WTC11 (cell line): ENCODE measurements at regions not wholly inside any gene's neighbourhood (a gene's known extent, or its start where the extent isn't known, plus 50 kb on each side); places are given as distances from the start of the nearest gene placed in this dataset.

Source experiments
- ATAC-seq: fragments of 200-7000 bp; cut with Tn5 transposase; 2 replicates; pipeline ENCODE4 v1.10.0; 2021; ENCODE audit warnings: mild to moderate bottlenecking, moderate library complexity
- CTCF ChIA-PET: fragments of 300-600 bp; sonication (Branson Sonifier 250); formaldehyde crosslinking; loops from one replicate; lab custom pipeline; 2021; ENCODE audit warnings: antibody characterized with exemption; lab: Charles Lee
- POLR2A ChIA-PET: fragments of 350-600 bp; sonication (Branson Sonifier 250); formaldehyde crosslinking; loops from one replicate; lab custom pipeline; 2021; ENCODE audit warnings: antibody characterized with exemption; lab: Charles Lee
- DNase-seq: peaks from one replicate; pipeline ENCODE4 v3.0.0; 2021; ENCODE audit warnings: low spot score
- H3K27ac Mint-ChIP-seq: 2 replicates; pipeline ENCODE4 v1.8.0; 2021; ENCODE audit warnings: mixed read lengths
- H3K27me3 Mint-ChIP-seq: 2 replicates; pipeline ENCODE4 v1.8.0; 2021; ENCODE audit warnings: low read depth, mild to moderate bottlenecking, moderate library complexity, mixed read lengths
- H3K36me3 Mint-ChIP-seq: 2 replicates; pipeline ENCODE4 v1.8.0; 2021; ENCODE audit warnings: mixed read lengths
- H3K4me1 Mint-ChIP-seq: 2 replicates; pipeline ENCODE4 v1.8.0; 2022; ENCODE audit warnings: mixed read lengths
- H3K4me3 Mint-ChIP-seq: 2 replicates; pipeline ENCODE4 v1.8.0; 2021; ENCODE audit warnings: mild to moderate bottlenecking, moderate library complexity, mixed read lengths
- H3K9me3 Mint-ChIP-seq: 2 replicates; pipeline ENCODE4 v1.8.0; 2021; ENCODE audit warnings: mixed read lengths
- ATF6 ChIP-seq: sonication (generic); formaldehyde crosslinking; IDR thresholded peaks from 2 replicates; pipeline ENCODE4 v1.8.1; 2023; ENCODE audit warnings: mild to moderate bottlenecking, missing genetic modification reagents
- E2F1 ChIP-seq: sonication (generic); formaldehyde crosslinking; IDR thresholded peaks from 2 replicates; pipeline ENCODE4 v1.8.0; 2022; ENCODE audit warnings: mild to moderate bottlenecking, missing genetic modification reagents
- E2F5 ChIP-seq: sonication (generic); formaldehyde crosslinking; IDR thresholded peaks from 2 replicates; pipeline ENCODE4 v1.8.1; 2022; ENCODE audit warnings: mild to moderate bottlenecking, moderate library complexity, missing genetic modification reagents
- ERG ChIP-seq: fragments of 250-450 bp; sonication (Bioruptor Pico); IDR thresholded peaks from 2 replicates; pipeline ENCODE4 v1.8.0; 2021; ENCODE audit warnings: mild to moderate bottlenecking
- ETV6 ChIP-seq: sonication (generic); formaldehyde crosslinking; IDR thresholded peaks from 2 replicates; pipeline ENCODE4 v1.8.1; 2022; ENCODE audit warnings: mild to moderate bottlenecking, missing genetic modification reagents
- HMGA2 ChIP-seq: fragments of 250-450 bp; sonication (Bioruptor Pico); IDR thresholded peaks from 2 replicates; pipeline ENCODE4 v1.4.0; 2021; ENCODE audit warnings: mild to moderate bottlenecking, moderate library complexity
- IRF2 ChIP-seq: sonication (generic); formaldehyde crosslinking; IDR thresholded peaks from 2 replicates; pipeline ENCODE4 v1.8.0; 2022; ENCODE audit warnings: low read depth, missing genetic modification reagents, borderline replicate concordance
- JUN ChIP-seq: sonication (generic); formaldehyde crosslinking; IDR thresholded peaks from 2 replicates; pipeline ENCODE4 v1.8.0; 2023; ENCODE audit warnings: mild to moderate bottlenecking, missing genetic modification reagents
- MXD4 ChIP-seq: fragments of 250-450 bp; sonication (Bioruptor Pico); IDR thresholded peaks from 2 replicates; pipeline ENCODE4 v1.8.0; 2021; ENCODE audit warnings: mild to moderate bottlenecking, moderate library complexity, borderline replicate concordance
- NR2C2 ChIP-seq: sonication (generic); formaldehyde crosslinking; IDR thresholded peaks from 2 replicates; pipeline ENCODE4 v1.8.0; 2022; ENCODE audit warnings: mild to moderate bottlenecking, missing genetic modification reagents
- OVOL2 ChIP-seq: fragments of 250-450 bp; sonication (Bioruptor Pico); IDR thresholded peaks from 2 replicates; pipeline ENCODE4 v1.9.0; 2021; ENCODE audit warnings: mild to moderate bottlenecking, borderline replicate concordance
- PRDM15 ChIP-seq: sonication (generic); formaldehyde crosslinking; IDR thresholded peaks from 2 replicates; pipeline ENCODE4 v1.8.0; 2022; ENCODE audit warnings: missing genetic modification reagents
- SP1 ChIP-seq: sonication (generic); formaldehyde crosslinking; conservative IDR thresholded peaks from 2 replicates; pipeline ENCODE4 v1.8.1; 2022; ENCODE audit warnings: missing genetic modification reagents
- TCF7 ChIP-seq: sonication (generic); formaldehyde crosslinking; IDR thresholded peaks from 2 replicates; pipeline ENCODE4 v1.8.0; 2022; ENCODE audit warnings: mild to moderate bottlenecking, low read depth, missing genetic modification reagents, moderate library complexity
- USF1 ChIP-seq: sonication (generic); formaldehyde crosslinking; IDR thresholded peaks from 2 replicates; pipeline ENCODE4 v1.8.0; 2022; ENCODE audit warnings: mild to moderate bottlenecking, missing genetic modification reagents
- USF2 ChIP-seq: sonication (generic); formaldehyde crosslinking; IDR thresholded peaks from 2 replicates; pipeline ENCODE4 v1.8.1; 2023; ENCODE audit warnings: mild to moderate bottlenecking, missing genetic modification reagents, moderate library complexity
- ZNF219 ChIP-seq: sonication (generic); formaldehyde crosslinking; IDR thresholded peaks from 2 replicates; pipeline ENCODE4 v1.8.0; 2023; ENCODE audit warnings: missing genetic modification reagents, mild to moderate bottlenecking, borderline replicate concordance
- ZNF232 ChIP-seq: sonication (generic); formaldehyde crosslinking; IDR thresholded peaks from 2 replicates; pipeline ENCODE4 v1.8.0; 2022; ENCODE audit warnings: mild to moderate bottlenecking, missing genetic modification reagents
- ZNF317 ChIP-seq: sonication (generic); formaldehyde crosslinking; IDR thresholded peaks from 2 replicates; pipeline ENCODE4 v1.8.1; 2023; ENCODE audit warnings: low read depth, mild to moderate bottlenecking, moderate library complexity, missing genetic modification reagents, borderline replicate concordance
- ZSCAN18 ChIP-seq: fragments of 250-450 bp; sonication (Bioruptor Pico); IDR thresholded peaks from 2 replicates; pipeline ENCODE4 v2.1.2; 2022; ENCODE audit warnings: mild to moderate bottlenecking, moderate library complexity

- no peak for TF ChIP-seq ATF6 (CRISPR knock-in tag)
- TF ChIP-seq ZNF317 (CRISPR knock-in tag): no peak
- no peak for TF ChIP-seq E2F5 (CRISPR knock-in tag)
- TF ChIP-seq PRDM15 (CRISPR knock-in tag): no peak
- no peak for TF ChIP-seq USF2 (CRISPR knock-in tag)
- no peak for TF ChIP-seq JUN (CRISPR knock-in tag)
- TF ChIP-seq ETV6 (CRISPR knock-in tag): no peak
- TF ChIP-seq MXD4 (CRISPR knock-in tag): no peak
- no peak for TF ChIP-seq OVOL2 (CRISPR knock-in tag)
- no peak for TF ChIP-seq USF1 (CRISPR knock-in tag)
- TF ChIP-seq SP1 (CRISPR knock-in tag): no peak
These were observed 631.4 kb upstream of the CDH2 start (continued) for GRCh38 chr18:28808373-28808772.

GRCh38 chr18:28805491-28805890, 628.6 kb upstream of the CDH2 start:
- no peaks in the 10 kb centered on the region for H3K27me3 Mint-ChIP-seq
- TF ChIP-seq ZNF219 (CRISPR knock-in tag): no peak
- TF ChIP-seq ZNF232 (CRISPR knock-in tag): no peak
- no peak for TF ChIP-seq HMGA2 (CRISPR knock-in tag)
- TF ChIP-seq SP1 (CRISPR knock-in tag): no peak
- no peak overlapping the region for H3K4me3 Mint-ChIP-seq
- CTCF ChIA-PET: interaction anchor here (1.6 kb wide), 1 partner anchor 157 kb away, joined by 4 read pairs; no protein-coding TSS in a partner anchor
- DNase-seq (no peak), ATAC-seq (no peak)
- POLR2A ChIA-PET: no interaction called here
- H3K9me3 Mint-ChIP-seq: peaks cover 9% of the 10 kb centered on the region
- peaks cover 6% of the 10 kb centered on the region for H3K36me3 Mint-ChIP-seq
- peaks cover 9% of the 10 kb centered on the region; the same call in 1 of the 2 replicates for H3K4me1 Mint-ChIP-seq
- no peak overlapping the region for H3K27ac Mint-ChIP-seq

- Mint-ChIP-seq H3K36me3 (peaks cover 6% of the 10 kb centered on the region), H3K27ac (no peak overlapping the region), H3K27me3 (no peaks in the 10 kb centered on the region), H3K4me1 (peaks cover 9% of the 10 kb centered on the region; the same call in 1 of the 2 replicates), H3K9me3 (peaks cover 9% of the 10 kb centered on the region), H3K4me3 (no peak overlapping the region)
- ChIA-PET POLR2A (no interaction called here), CTCF (interaction anchor here (1.6 kb wide), 1 partner anchor 157 kb away, joined by 4 read pairs; no protein-coding TSS in a partner anchor)
- DNase-seq (no peak), ATAC-seq (no peak)
- TF ChIP-seq ERG (CRISPR knock-in tag) (no peak), ZNF219 (CRISPR knock-in tag) (no peak), NR2C2 (CRISPR knock-in tag) (no peak), ZSCAN18 (CRISPR knock-in tag) (no peak), E2F1 (CRISPR knock-in tag) (no peak), IRF2 (CRISPR knock-in tag) (no peak), TCF7 (CRISPR knock-in tag) (no peak)
These were observed 627.7 kb upstream of the CDH2 start for GRCh38 chr18:28804512-28805202.
